BLaER1 (cell line): ENCODE measurements at regions not wholly inside any gene's neighbourhood (a gene's known extent, or its start where the extent isn't known, plus 50 kb on each side); places are given as distances from the start of the nearest gene placed in this dataset.

ENCODE experiments used
- H3K27ac ChIP-seq: shearing (Covaris generic); formaldehyde crosslinking; 2 replicates; pipeline ENCODE4 v1.8.1; 2022
- H3K27me3 ChIP-seq: shearing (Covaris generic); formaldehyde crosslinking; 2 replicates; pipeline ENCODE4 v1.8.1; 2022
- H3K36me3 ChIP-seq: shearing (Covaris generic); formaldehyde crosslinking; 2 replicates; pipeline ENCODE4 v1.8.1; 2022
- H3K4me1 ChIP-seq: shearing (Covaris generic); formaldehyde crosslinking; 2 replicates; pipeline ENCODE4 v1.8.1; 2022
- H3K4me2 ChIP-seq: shearing (Covaris generic); formaldehyde crosslinking; 2 replicates; pipeline ENCODE4 v1.8.1; 2022
- H3K4me3 ChIP-seq: shearing (Covaris generic); formaldehyde crosslinking; 2 replicates; pipeline ENCODE4 v1.8.1; 2022
- H3K9ac ChIP-seq: shearing (Covaris generic); formaldehyde crosslinking; 2 replicates; pipeline ENCODE4 v1.8.1; 2022
- H3K9me3 ChIP-seq: shearing (Covaris generic); formaldehyde crosslinking; 2 replicates; pipeline ENCODE4 v1.8.1; 2022
- H4K20me1 ChIP-seq: shearing (Covaris generic); formaldehyde crosslinking; 2 replicates; pipeline ENCODE4 v1.8.1; 2022
- Cebpa-rat ChIP-seq: shearing (Covaris generic); IDR thresholded peaks from 2 replicates; pipeline ENCODE4 v1.8.1; 2022

GRCh38 chrX:34576864-34577263, 80.2 kb downstream of the TMEM47 start:
- Histone ChIP-seq H3K27me3 (peaks cover 59% of the 10 kb centered on the region), H3K4me3 (no peak overlapping the region), H3K4me1 (no peaks in the 10 kb centered on the region), H3K9ac (no peak overlapping the region), H3K27ac (no peak overlapping the region), H4K20me1 (peaks cover 13% of the 10 kb centered on the region; the same call in 1 of the 2 replicates), H3K9me3 (no peaks in the 10 kb centered on the region), H3K4me2 (no peak overlapping the region), H3K36me3 (no peaks in the 10 kb centered on the region)
- TF ChIP-seq Cebpa-rat = no peak

- H3K27me3 ChIP-seq = peaks cover 76% of the 10 kb centered on the region
- no peaks in the 10 kb centered on the region for H3K36me3 ChIP-seq
- H3K4me1 ChIP-seq = no peaks in the 10 kb centered on the region
- TF ChIP-seq Cebpa-rat = no peak
- H3K4me3 ChIP-seq = no peak overlapping the region
- no peaks in the 10 kb centered on the region for H4K20me1 ChIP-seq
- no peak overlapping the region for H3K9ac ChIP-seq
- H3K9me3 ChIP-seq = peaks cover 15% of the 10 kb centered on the region
- no peak overlapping the region for H3K4me2 ChIP-seq
- H3K27ac ChIP-seq = no peak overlapping the region
Measured at GRCh38 chrX:34565981-34566380, 91.1 kb downstream of the TMEM47 start.

GRCh38 chrX:34563804-34564203, 93.3 kb downstream of the TMEM47 start:
- Histone ChIP-seq H4K20me1 (no peaks in the 10 kb centered on the region), H3K27ac (no peak overlapping the region), H3K9ac (no peak overlapping the region), H3K4me3 (no peak overlapping the region), H3K9me3 (peaks cover 7% of the 10 kb centered on the region), H3K4me1 (peaks cover 5% of the 10 kb centered on the region; the same call in 1 of the 2 replicates), H3K27me3 (peaks cover 85% of the 10 kb centered on the region), H3K4me2 (no peak overlapping the region), H3K36me3 (no peaks in the 10 kb centered on the region)
- TF ChIP-seq Cebpa-rat = no peak

GRCh38 chrX:34563061-34563460, 94.0 kb downstream of the TMEM47 start:
- H3K9me3 ChIP-seq = peaks cover 3% of the 10 kb centered on the region; the same call in 1 of the 2 replicates
- peaks cover 5% of the 10 kb centered on the region; the same call in 1 of the 2 replicates for H3K4me1 ChIP-seq
- no peaks in the 10 kb centered on the region for H3K36me3 ChIP-seq
- peaks cover 88% of the 10 kb centered on the region for H3K27me3 ChIP-seq
- no peak for TF ChIP-seq Cebpa-rat
- no peak overlapping the region for H3K9ac ChIP-seq
- H3K4me3 ChIP-seq = no peak overlapping the region
- no peaks in the 10 kb centered on the region for H4K20me1 ChIP-seq
- H3K27ac ChIP-seq = no peak overlapping the region
- H3K4me2 ChIP-seq = no peak overlapping the region

- Histone ChIP-seq H3K27ac (no peak overlapping the region), H3K36me3 (no peaks in the 10 kb centered on the region), H3K4me1 (peaks cover 5% of the 10 kb centered on the region; the same call in 1 of the 2 replicates), H3K4me3 (no peak overlapping the region), H3K9me3 (peaks cover 3% of the 10 kb centered on the region; the same call in 1 of the 2 replicates), H3K9ac (no peak overlapping the region), H4K20me1 (no peaks in the 10 kb centered on the region), H3K4me2 (no peak overlapping the region), H3K27me3 (peaks cover 85% of the 10 kb centered on the region)
- TF ChIP-seq Cebpa-rat = no peak
Measured at GRCh38 chrX:34562006-34562405, 95.1 kb downstream of the TMEM47 start.

- no peak overlapping the region for H3K4me3 ChIP-seq
- H3K36me3 ChIP-seq = no peaks in the 10 kb centered on the region
- TF ChIP-seq Cebpa-rat = no peak
- H3K4me2 ChIP-seq = no peak overlapping the region
- peaks cover 86% of the 10 kb centered on the region for H3K27me3 ChIP-seq
- H3K9me3 ChIP-seq = peaks cover 3% of the 10 kb centered on the region; the same call in 1 of the 2 replicates
- H3K9ac ChIP-seq = no peak overlapping the region
- no peak overlapping the region for H3K27ac ChIP-seq
- peaks cover 5% of the 10 kb centered on the region; the same call in 1 of the 2 replicates for H3K4me1 ChIP-seq
- no peaks in the 10 kb centered on the region for H4K20me1 ChIP-seq
Measured at GRCh38 chrX:34560180-34560579, 96.9 kb downstream of the TMEM47 start.

- H3K9me3 ChIP-seq = peaks cover 3% of the 10 kb centered on the region; the same call in 1 of the 2 replicates
- H3K27ac ChIP-seq = peak overlapping the region; percentile 55
- H3K4me2 ChIP-seq = 0 out of 2 replicates have a peak overlapping the region, but pooled peaks have one; percentile 15
- no peaks in the 10 kb centered on the region for H4K20me1 ChIP-seq
- H3K36me3 ChIP-seq = no peaks in the 10 kb centered on the region
- TF ChIP-seq Cebpa-rat = no peak
- H3K27me3 ChIP-seq = peaks cover 87% of the 10 kb centered on the region
- H3K4me3 ChIP-seq = no peak overlapping the region
- H3K4me1 ChIP-seq = peaks cover 5% of the 10 kb centered on the region; the same call in 1 of the 2 replicates
- H3K9ac ChIP-seq = no peak overlapping the region
Measured at GRCh38 chrX:34559325-34559724, 97.8 kb downstream of the TMEM47 start.

GRCh38 chrX:34557733-34558132, 99.4 kb downstream of the TMEM47 start:
- peaks cover 3% of the 10 kb centered on the region; the same call in 1 of the 2 replicates for H3K9me3 ChIP-seq
- H3K9ac ChIP-seq = no peak overlapping the region
- H3K27ac ChIP-seq = no peak overlapping the region
- H3K36me3 ChIP-seq = no peaks in the 10 kb centered on the region
- no peak overlapping the region for H3K4me2 ChIP-seq
- no peaks in the 10 kb centered on the region for H4K20me1 ChIP-seq
- H3K27me3 ChIP-seq = peaks cover 88% of the 10 kb centered on the region
- no peak overlapping the region for H3K4me3 ChIP-seq
- TF ChIP-seq Cebpa-rat = no peak
- H3K4me1 ChIP-seq = peaks cover 5% of the 10 kb centered on the region; the same call in 1 of the 2 replicates

- H3K4me2 ChIP-seq = no peak overlapping the region
- H3K4me1 ChIP-seq = peaks cover 5% of the 10 kb centered on the region; the same call in 1 of the 2 replicates
- no peaks in the 10 kb centered on the region for H4K20me1 ChIP-seq
- H3K27me3 ChIP-seq = peaks cover 92% of the 10 kb centered on the region
- H3K9ac ChIP-seq = no peak overlapping the region
- peaks cover 3% of the 10 kb centered on the region; the same call in 1 of the 2 replicates for H3K9me3 ChIP-seq
- peak; percentile 32; the same call in 1 of the 2 replicates for TF ChIP-seq Cebpa-rat
- no peak overlapping the region for H3K4me3 ChIP-seq
- H3K36me3 ChIP-seq = no peaks in the 10 kb centered on the region
- no peak overlapping the region for H3K27ac ChIP-seq
Measured at GRCh38 chrX:34555481-34555880, 101.6 kb downstream of the TMEM47 start.

- H3K9ac ChIP-seq = no peak overlapping the region
- H3K4me2 ChIP-seq = no peak overlapping the region
- no peaks in the 10 kb centered on the region for H3K36me3 ChIP-seq
- H3K4me3 ChIP-seq = no peak overlapping the region
- peaks cover 84% of the 10 kb centered on the region for H3K27me3 ChIP-seq
- no peak for TF ChIP-seq Cebpa-rat
- no peaks in the 10 kb centered on the region for H3K4me1 ChIP-seq
- no peaks in the 10 kb centered on the region for H3K9me3 ChIP-seq
- no peak overlapping the region for H3K27ac ChIP-seq
- peaks cover 2% of the 10 kb centered on the region; the same call in 1 of the 2 replicates for H4K20me1 ChIP-seq
Measured at GRCh38 chrX:34546366-34546765, 110.7 kb downstream of the TMEM47 start.
